WTC11 (cell line): ENCODE measurements at regions not wholly inside any gene's neighbourhood (a gene's known extent, or its start where the extent isn't known, plus 50 kb on each side); places are given as distances from the start of the nearest gene placed in this dataset.

Source experiments
- ATAC-seq: fragments of 200-7000 bp; cut with Tn5 transposase; 2 replicates; pipeline ENCODE4 v1.10.0; 2021; ENCODE audit warnings: mild to moderate bottlenecking, moderate library complexity
- CTCF ChIA-PET: fragments of 300-600 bp; sonication (Branson Sonifier 250); formaldehyde crosslinking; loops from one replicate; lab custom pipeline; 2021; ENCODE audit warnings: antibody characterized with exemption; lab: Charles Lee
- POLR2A ChIA-PET: fragments of 350-600 bp; sonication (Branson Sonifier 250); formaldehyde crosslinking; loops from one replicate; lab custom pipeline; 2021; ENCODE audit warnings: antibody characterized with exemption; lab: Charles Lee
- DNase-seq: peaks from one replicate; pipeline ENCODE4 v3.0.0; 2021; ENCODE audit warnings: low spot score
- H3K27ac Mint-ChIP-seq: 2 replicates; pipeline ENCODE4 v1.8.0; 2021; ENCODE audit warnings: mixed read lengths
- H3K27me3 Mint-ChIP-seq: 2 replicates; pipeline ENCODE4 v1.8.0; 2021; ENCODE audit warnings: low read depth, mild to moderate bottlenecking, moderate library complexity, mixed read lengths
- H3K36me3 Mint-ChIP-seq: 2 replicates; pipeline ENCODE4 v1.8.0; 2021; ENCODE audit warnings: mixed read lengths
- H3K4me1 Mint-ChIP-seq: 2 replicates; pipeline ENCODE4 v1.8.0; 2022; ENCODE audit warnings: mixed read lengths
- H3K4me3 Mint-ChIP-seq: 2 replicates; pipeline ENCODE4 v1.8.0; 2021; ENCODE audit warnings: mild to moderate bottlenecking, moderate library complexity, mixed read lengths
- H3K9me3 Mint-ChIP-seq: 2 replicates; pipeline ENCODE4 v1.8.0; 2021; ENCODE audit warnings: mixed read lengths
- AFF4 ChIP-seq: sonication (generic); formaldehyde crosslinking; IDR thresholded peaks from 2 replicates; pipeline ENCODE4 v1.8.1; 2023; ENCODE audit warnings: mild to moderate bottlenecking, missing genetic modification reagents, borderline replicate concordance
- ATF6 ChIP-seq: sonication (generic); formaldehyde crosslinking; IDR thresholded peaks from 2 replicates; pipeline ENCODE4 v1.8.1; 2023; ENCODE audit warnings: mild to moderate bottlenecking, missing genetic modification reagents
- ESRRA ChIP-seq: sonication (generic); formaldehyde crosslinking; IDR thresholded peaks from 2 replicates; pipeline ENCODE4 v1.8.1; 2022; ENCODE audit warnings: mild to moderate bottlenecking, missing genetic modification reagents, borderline replicate concordance
- FOXK1 ChIP-seq: sonication (generic); formaldehyde crosslinking; IDR thresholded peaks from 2 replicates; pipeline ENCODE4 v1.8.0; 2022; ENCODE audit warnings: mild to moderate bottlenecking, moderate library complexity, missing genetic modification reagents
- GABPB1 ChIP-seq: sonication (generic); formaldehyde crosslinking; IDR thresholded peaks from 2 replicates; pipeline ENCODE4 v1.8.1; 2023; ENCODE audit warnings: mild to moderate bottlenecking, missing genetic modification reagents
- GTF2I ChIP-seq: fragments of 250-450 bp; sonication (Bioruptor Pico); conservative IDR thresholded peaks from 2 replicates; pipeline ENCODE4 v1.4.0; 2021; ENCODE audit warnings: mild to moderate bottlenecking
- HMGA2 ChIP-seq: fragments of 250-450 bp; sonication (Bioruptor Pico); IDR thresholded peaks from 2 replicates; pipeline ENCODE4 v1.4.0; 2021; ENCODE audit warnings: mild to moderate bottlenecking, moderate library complexity
- HMGXB4 ChIP-seq: sonication (generic); formaldehyde crosslinking; IDR thresholded peaks from 2 replicates; pipeline ENCODE4 v1.8.1; 2023; ENCODE audit warnings: mild to moderate bottlenecking, moderate library complexity, missing genetic modification reagents
- JAZF1 ChIP-seq: fragments of 250-450 bp; sonication (Bioruptor Pico); IDR thresholded peaks from 2 replicates; pipeline ENCODE4 v1.9.0; 2021; ENCODE audit warnings: moderate library complexity, mild to moderate bottlenecking, inconsistent platforms
- MYBL2 ChIP-seq: sonication (generic); formaldehyde crosslinking; IDR thresholded peaks from 2 replicates; pipeline ENCODE4 v1.8.1; 2023; ENCODE audit warnings: mild to moderate bottlenecking, moderate library complexity, missing genetic modification reagents
- NFATC4 ChIP-seq: fragments of 250-450 bp; sonication (Bioruptor Pico); IDR thresholded peaks from 2 replicates; pipeline ENCODE4 v1.9.0; 2021; ENCODE audit warnings: mild to moderate bottlenecking
- NR1H2 ChIP-seq: sonication (generic); formaldehyde crosslinking; IDR thresholded peaks from 2 replicates; pipeline ENCODE4 v1.9.0; 2021; ENCODE audit warnings: mild to moderate bottlenecking, moderate library complexity, missing genetic modification reagents
- SMAD3 ChIP-seq: sonication (generic); formaldehyde crosslinking; IDR thresholded peaks from 2 replicates; pipeline ENCODE4 v1.8.0; 2022; ENCODE audit warnings: missing genetic modification reagents, mild to moderate bottlenecking, borderline replicate concordance
- SMAD4 ChIP-seq: sonication (generic); formaldehyde crosslinking; IDR thresholded peaks from 2 replicates; pipeline ENCODE4 v1.8.0; 2022; ENCODE audit warnings: mild to moderate bottlenecking, missing genetic modification reagents
- TP53 ChIP-seq: sonication (generic); formaldehyde crosslinking; IDR thresholded peaks from 2 replicates; pipeline ENCODE4 v1.8.1; 2023; ENCODE audit warnings: mild to moderate bottlenecking, missing genetic modification reagents
- USF2 ChIP-seq: sonication (generic); formaldehyde crosslinking; IDR thresholded peaks from 2 replicates; pipeline ENCODE4 v1.8.1; 2023; ENCODE audit warnings: mild to moderate bottlenecking, missing genetic modification reagents, moderate library complexity
- ZNF263 ChIP-seq: sonication (generic); formaldehyde crosslinking; IDR thresholded peaks from 2 replicates; pipeline ENCODE4 v1.8.1; 2022; ENCODE audit warnings: low read depth, mild to moderate bottlenecking, moderate library complexity, missing genetic modification reagents
- ZNF396 ChIP-seq: fragments of 250-450 bp; sonication (Bioruptor Pico); IDR thresholded peaks from 2 replicates; pipeline ENCODE4 v1.8.0; 2021; ENCODE audit warnings: mild to moderate bottlenecking, moderate library complexity, borderline replicate concordance
- ZNF423 ChIP-seq: fragments of 250-450 bp; sonication (Bioruptor Pico); IDR thresholded peaks from 2 replicates; pipeline ENCODE4 v2.1.2; 2022; ENCODE audit warnings: mild to moderate bottlenecking, moderate library complexity
- TF ChIP-seq, protein P1 (sequence below): sonication (generic); formaldehyde crosslinking; IDR thresholded peaks from 2 replicates; pipeline ENCODE4 v1.8.1; 2022; ENCODE audit warnings: low read depth, mild to moderate bottlenecking, moderate library complexity, missing genetic modification reagents, borderline replicate concordance
- TF ChIP-seq, protein P2 (sequence below): sonication (generic); formaldehyde crosslinking; IDR thresholded peaks from 2 replicates; pipeline ENCODE4 v1.8.0; 2022; ENCODE audit warnings: mild to moderate bottlenecking, missing genetic modification reagents
- TF ChIP-seq, protein P3 (sequence below): fragments of 250-450 bp; sonication (Bioruptor Pico); conservative IDR thresholded peaks from 2 replicates; pipeline ENCODE4 v1.9.0; 2021; ENCODE audit warnings: mild to moderate bottlenecking

DNA sequence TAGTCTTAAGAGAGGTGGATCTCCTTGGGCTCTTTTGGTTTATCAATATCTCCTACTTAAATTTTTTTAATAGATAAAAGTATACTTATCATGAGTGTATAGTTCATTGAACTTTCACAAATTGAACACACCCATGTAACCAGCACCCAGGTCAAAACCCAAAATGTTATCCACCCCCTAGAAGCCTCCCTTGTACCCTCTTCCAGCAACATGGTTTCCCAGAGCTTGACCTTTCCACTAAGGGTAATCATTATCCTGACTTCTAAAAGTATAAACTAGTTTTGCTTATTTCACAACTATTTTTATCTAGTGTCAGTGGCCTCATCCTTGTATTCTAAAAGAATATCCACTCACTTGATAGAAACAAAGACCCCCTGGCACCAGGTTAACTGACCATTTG, 106.8 kb downstream of the MDH1 start:
- Mint-ChIP-seq H3K27ac (no peak overlapping the region), H3K4me3 (no peak overlapping the region), H3K4me1 (peaks cover 35% of the 10 kb centered on the region), H3K36me3 (no peaks in the 10 kb centered on the region), H3K9me3 (no peaks in the 10 kb centered on the region), H3K27me3 (no peaks in the 10 kb centered on the region)
- no peak for ATAC-seq
- DNase-seq, result no peak
- ChIA-PET CTCF (no interaction called here), POLR2A (no interaction called here)
- TF ChIP-seq GTF2I (CRISPR knock-in tag) (no peak), ZNF423 (CRISPR knock-in tag) (no peak), HMGA2 (CRISPR knock-in tag) (no peak), HMGXB4 (no peak), ATF6 (no peak), FOXK1 (CRISPR knock-in tag) (no peak), ZNF263 (no peak), MYBL2 (no peak), NR1H2 (CRISPR knock-in tag) (no peak), AFF4 (no peak), SMAD3 (CRISPR knock-in tag) (no peak), TP53 (CRISPR knock-in tag) (no peak), GABPB1 (no peak)

DNA sequence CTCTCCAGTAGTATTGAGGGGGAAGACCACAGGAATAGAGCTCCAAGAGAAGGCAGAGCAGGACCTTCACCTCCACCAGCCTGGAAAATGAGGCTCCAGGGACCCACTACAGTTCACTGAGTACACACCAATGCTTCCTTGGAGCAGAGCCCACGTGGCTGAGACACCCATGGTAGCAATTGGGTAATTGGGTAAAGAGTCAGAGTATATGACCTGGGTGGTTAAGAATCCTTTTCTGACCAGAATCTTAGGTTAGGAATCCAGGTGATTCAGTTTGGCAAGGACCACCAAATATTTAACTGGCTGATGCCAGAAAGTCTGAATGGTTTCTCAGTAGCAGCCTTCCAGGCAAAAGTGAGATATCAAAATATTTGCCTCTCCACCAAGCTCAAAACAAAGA, 107.7 kb downstream of the MDH1 start:
- no peak for ATAC-seq
- DNase-seq, result no peak
- H3K27me3 Mint-ChIP-seq, result no peaks in the 10 kb centered on the region
- H3K27ac Mint-ChIP-seq, result no peak overlapping the region
- TF ChIP-seq NFATC4 (CRISPR knock-in tag), result no peak
- no peak for TF ChIP-seq ESRRA (CRISPR knock-in tag)
- TF ChIP-seq, protein P1, sequence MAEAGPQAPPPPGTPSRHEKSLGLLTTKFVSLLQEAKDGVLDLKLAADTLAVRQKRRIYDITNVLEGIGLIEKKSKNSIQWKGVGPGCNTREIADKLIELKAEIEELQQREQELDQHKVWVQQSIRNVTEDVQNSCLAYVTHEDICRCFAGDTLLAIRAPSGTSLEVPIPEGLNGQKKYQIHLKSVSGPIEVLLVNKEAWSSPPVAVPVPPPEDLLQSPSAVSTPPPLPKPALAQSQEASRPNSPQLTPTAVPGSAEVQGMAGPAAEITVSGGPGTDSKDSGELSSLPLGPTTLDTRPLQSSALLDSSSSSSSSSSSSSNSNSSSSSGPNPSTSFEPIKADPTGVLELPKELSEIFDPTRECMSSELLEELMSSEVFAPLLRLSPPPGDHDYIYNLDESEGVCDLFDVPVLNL (CRISPR knock-in tag), result no peak
- TF ChIP-seq, protein P2, sequence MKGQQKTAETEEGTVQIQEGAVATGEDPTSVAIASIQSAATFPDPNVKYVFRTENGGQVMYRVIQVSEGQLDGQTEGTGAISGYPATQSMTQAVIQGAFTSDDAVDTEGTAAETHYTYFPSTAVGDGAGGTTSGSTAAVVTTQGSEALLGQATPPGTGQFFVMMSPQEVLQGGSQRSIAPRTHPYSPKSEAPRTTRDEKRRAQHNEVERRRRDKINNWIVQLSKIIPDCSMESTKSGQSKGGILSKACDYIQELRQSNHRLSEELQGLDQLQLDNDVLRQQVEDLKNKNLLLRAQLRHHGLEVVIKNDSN, result no peak
- TF ChIP-seq ZNF396 (CRISPR knock-in tag), result no peak
- TF ChIP-seq, protein P3, sequence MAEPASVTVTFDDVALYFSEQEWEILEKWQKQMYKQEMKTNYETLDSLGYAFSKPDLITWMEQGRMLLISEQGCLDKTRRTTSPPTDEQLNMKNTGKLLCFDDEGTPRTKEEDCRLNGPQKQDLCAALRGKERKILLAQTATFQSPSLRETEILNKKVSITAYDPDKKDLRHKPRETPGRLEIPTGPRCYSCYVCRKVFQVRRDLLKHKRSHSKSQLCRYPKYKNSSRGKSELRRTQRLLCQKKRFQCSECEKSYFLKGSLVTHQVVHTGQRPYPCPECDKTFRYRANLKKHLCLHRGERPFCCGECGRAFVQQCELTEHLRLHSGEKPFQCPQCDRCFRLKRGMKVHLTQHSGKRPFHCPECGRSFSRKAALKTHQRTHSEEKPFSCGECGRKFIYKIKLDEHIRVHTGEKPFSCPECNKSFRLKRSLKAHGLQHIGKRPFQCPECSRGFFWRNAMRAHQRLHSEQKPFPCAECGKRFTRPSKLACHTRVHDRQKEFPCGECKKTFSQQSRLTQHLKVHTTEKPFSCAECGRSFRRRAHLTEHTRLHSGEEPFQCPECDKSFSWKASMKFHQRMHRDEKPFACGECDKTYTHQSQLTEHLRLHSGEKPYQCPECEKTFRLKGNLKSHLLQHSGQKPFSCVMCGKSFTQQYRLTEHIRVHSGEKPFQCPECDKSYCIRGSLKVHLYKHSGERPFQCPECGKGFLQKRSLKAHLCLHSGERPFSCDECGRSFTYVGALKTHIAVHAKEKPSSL (CRISPR knock-in tag), result no peak
- no peak for TF ChIP-seq JAZF1 (CRISPR knock-in tag)
- no peak for TF ChIP-seq SMAD4 (CRISPR knock-in tag)
- no peak for TF ChIP-seq USF2 (CRISPR knock-in tag)
- TF ChIP-seq, all 79 proteins: peak for 0
- Mint-ChIP-seq H3K4me1 (peaks cover 29% of the 10 kb centered on the region), H3K4me3 (no peak overlapping the region), H3K9me3 (peaks cover 3% of the 10 kb centered on the region), H3K36me3 (0 out of 2 replicates have a peak, but pooled peaks cover under 1% of the 10 kb centered on the region)
- ChIA-PET CTCF (no interaction called here), POLR2A (no interaction called here)
